Dermis microvascular lymphatic vessel endothelial cell (primary cell): ENCODE measurements at regions not wholly inside any gene's neighbourhood (a gene's known extent, or its start where the extent isn't known, plus 50 kb on each side); places are given as distances from the start of the nearest gene placed in this dataset.

Experiments
- DNase-seq, 2 donors: peaks; one replicate each; pipeline versions ENCODE4 v3.0.0 to v3.0.0-alpha.2; 2010; ENCODE audit warnings: low read depth in 2 of 2

DNA sequence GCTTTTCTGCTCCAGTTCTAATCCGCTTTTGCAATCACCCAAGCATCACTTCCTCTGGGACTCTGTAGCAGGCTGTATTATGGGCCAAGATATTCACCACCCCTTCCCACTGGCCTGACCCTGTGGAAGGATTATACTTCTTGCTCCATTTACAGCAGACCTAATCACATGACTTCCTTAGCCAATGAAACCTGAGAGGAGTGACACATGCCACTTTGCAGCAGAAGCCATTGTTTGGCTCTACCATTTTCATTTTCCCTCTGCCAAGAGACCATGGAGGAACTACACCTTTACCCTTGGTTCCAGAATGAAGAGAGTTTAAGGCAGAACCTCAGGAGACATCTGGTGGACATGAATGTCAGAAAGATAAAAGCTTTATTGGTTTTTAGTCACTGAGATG lies 134.9 kb upstream of the HSD17B12 start:
- no peak for DNase-seq

DNA sequence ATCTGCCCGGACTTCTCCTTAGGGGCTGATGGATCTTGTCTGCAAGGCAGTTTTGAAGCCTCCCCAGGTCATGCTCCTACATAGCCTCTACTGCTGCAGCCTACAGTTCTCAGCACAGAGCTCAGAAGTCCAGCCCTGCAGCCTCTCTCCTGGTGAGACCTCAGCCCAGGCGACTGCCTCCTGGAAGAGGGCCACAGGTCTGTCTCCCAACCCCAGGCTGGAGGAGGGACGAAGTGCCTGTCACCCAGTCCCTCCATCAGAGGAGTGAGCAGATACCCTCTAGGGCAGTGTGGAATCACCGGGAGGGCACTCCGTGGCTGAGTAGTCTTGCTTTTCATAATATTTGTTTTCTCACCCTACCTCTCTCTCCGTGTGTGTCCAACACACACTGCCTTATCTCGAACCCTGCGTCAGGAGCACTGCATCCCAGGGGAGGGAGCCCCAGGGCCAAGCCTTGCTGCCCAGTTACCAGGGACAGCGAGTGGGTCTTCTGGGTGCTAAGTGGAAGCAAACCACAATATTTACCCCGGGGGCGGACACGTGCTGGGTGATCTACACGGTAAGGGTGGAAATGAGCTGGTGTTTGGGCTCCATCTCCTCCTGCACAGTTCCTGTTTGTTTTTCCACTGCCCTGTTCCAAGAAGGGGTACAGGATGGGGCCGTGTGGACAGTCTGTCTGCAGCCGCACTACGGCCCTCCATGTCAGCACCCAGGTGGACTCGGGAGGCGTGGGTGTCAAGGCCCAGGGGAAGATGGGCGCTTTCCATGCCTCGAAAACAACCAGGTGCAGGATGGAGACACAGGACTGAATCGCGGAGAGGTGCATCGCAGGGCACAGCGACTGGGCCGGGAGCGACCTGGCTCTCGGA lies 133.7 kb upstream of the HSD17B12 start:
- DNase-seq = no peak

DNA sequence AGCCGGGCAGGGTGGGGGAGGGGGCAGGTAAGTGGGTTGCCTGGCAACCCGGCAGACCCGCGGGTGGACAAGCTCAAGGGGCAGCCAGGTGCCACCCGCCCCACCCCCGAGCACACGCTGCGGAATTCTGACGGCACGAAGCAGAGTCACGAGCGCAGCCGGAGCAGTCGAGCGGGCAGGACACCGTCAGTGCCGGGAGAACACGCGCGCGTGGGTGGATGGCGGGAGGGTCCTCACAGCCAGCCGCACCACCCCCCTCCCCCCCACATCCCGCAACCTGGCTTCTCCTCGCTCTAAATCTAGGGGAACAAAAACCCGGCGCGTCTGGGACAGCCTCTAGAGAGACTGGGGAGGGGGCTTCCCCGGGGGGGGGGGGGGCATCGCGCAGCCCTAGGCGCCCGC lies 133.1 kb upstream of the HSD17B12 start:
- no peak for DNase-seq

DNA sequence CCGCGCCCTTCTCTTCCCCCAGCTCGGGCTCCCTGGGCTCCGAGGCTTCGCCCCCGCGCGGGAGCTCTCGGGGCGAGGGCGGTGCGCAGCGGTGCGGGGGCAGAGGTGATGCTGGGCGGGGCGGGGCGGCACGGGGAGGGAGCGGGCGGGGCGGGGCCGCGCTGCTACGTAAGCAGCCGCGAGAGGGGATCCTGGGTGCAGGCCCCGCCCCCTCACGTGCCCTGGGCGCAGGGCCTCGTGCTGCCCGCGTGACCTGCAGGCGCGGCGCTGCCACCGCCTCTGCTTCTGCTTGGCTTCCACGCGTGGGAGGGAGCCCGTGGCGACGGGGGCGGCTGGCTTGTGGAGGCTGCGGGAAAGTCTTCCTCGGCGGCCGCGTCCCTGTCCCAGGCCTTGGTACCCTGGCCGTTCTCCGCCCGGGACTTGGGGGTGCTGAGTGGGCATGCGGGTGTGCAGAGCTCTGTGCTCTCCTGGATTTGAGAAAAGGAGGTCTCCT lies 132.6 kb upstream of the HSD17B12 start:
- DNase-seq = no peak

DNA sequence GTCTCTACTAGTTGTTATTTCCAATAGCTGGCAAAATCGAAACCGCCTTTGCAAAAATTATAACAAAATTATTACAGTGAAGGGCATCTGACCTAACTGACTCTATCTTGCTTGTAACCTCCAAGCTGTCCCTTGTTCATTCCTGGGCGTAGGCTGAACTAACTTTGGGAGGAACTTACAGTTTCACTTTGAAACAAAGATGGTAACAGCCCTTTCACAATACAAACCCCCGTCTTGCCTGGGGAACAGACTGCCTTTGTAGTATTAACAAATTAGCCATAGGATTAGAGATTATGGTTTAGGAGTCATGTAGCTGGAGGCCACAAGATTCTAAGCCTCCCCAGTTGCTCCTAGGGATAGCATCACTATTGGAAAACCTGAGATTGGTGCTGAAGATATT lies 131.6 kb upstream of the HSD17B12 start:
- no peak for DNase-seq

DNA sequence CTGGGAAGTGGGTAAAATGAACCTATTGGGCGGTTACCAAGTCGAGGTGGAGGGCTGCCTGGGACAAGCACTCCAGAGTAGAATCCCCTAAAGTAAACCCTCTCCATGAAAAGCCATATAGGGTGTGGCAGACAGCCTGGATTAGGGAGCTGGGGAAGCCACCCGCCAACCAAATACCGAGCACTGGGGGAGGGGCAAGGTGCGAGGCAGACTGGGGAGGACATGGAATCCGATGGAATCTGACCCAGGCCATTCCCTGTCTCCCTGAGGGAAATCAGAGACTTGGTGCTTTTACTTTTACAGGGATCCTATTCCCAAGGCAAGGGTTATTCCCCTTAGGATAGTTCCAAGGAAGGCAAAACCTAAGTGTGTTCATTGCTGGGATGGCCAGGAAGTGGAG lies 130.9 kb upstream of the HSD17B12 start:
- no peak for DNase-seq

DNA sequence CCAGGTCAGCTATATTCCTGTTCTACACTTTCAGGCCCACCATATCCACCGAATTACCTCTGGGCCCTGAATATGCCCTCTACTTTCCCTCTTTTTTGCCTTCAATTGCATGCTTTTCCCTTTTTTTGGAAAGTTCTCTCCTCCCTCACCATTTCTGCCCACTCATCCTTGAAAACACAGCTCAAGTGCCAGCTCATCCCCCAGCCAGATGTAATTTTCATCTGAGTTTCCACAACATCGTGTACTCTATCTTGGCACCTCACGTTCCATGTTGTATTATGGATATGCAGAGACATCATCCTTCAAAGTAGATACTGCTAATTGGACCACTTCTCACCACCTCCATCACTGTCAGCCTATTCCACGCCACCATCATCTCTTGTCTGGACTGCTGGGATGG lies 129.8 kb upstream of the HSD17B12 start:
- no peak for DNase-seq

DNA sequence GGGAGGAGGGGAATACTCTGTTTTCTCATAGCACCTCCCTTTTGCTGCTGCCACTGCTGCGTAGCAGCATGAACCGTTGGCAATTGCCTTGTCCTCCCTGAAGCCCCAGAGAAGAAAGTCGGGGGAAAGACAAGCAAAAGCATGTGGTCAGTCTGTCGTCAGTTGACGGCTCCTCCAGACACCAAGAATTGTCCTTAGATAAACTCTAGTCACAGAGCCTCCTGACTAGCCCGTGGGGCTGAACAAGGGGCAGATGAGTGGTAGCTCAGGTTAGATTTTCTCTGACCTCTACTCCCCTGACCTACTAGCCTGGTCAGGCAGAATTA lies 126.4 kb upstream of the HSD17B12 start:
- DNase-seq = no peak

DNA sequence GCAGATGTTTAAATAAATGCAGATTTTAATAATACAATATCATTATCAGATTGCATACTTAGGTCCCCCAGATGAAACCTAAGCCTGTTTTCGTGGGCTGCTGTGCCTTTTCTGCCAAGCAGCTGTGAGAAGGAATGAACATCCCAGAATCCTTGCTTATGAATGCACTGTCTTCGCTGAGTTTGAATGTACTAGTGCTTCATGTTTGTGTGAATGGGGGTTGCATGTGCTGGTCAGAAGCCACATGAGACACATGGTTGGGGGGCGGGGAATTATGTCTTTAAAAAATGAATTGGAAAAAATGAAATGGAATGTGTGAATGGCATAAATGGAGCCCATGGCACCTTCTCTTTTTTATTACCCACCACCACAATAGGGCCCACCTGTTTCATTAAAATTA lies 125.4 kb upstream of the HSD17B12 start:
- no peak for DNase-seq

DNA sequence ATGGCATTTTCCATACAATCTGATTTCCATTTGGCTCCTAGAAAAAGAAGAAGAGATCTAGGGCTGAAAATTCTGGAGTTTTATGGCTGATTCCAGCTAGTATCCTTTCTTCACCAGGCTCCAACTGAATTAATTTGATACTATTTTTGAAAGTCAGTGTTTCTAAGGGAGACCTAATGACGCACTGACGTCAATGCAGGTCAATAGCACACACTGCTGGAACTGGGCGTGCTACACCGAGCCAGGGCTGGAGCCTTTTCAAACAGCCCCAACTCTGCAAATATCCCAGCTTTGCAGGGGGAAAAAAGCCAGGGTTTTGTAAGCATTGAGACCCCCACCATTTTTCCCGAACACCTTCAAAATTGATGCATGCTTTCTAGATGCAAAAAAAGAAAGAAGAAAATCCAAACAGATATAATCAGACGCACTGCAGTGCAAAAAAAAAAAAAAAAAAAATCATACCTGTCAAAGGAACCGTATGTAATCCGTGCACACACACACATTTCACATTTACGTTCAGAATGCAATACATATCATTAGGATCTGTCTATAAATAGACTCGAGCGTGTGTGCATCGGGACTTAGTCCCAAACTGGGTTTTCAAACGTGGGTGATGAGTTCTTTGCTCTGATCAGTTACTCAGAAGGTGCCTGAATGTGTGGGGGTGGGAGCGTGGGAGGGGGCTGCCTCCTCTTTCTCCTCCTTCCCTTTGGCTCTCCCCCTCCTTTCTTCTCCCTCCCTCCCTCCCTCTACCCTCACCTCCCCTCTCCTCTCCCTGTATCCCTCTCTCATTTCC lies 124.5 kb upstream of the HSD17B12 start:
- DNase-seq = no peak

DNA sequence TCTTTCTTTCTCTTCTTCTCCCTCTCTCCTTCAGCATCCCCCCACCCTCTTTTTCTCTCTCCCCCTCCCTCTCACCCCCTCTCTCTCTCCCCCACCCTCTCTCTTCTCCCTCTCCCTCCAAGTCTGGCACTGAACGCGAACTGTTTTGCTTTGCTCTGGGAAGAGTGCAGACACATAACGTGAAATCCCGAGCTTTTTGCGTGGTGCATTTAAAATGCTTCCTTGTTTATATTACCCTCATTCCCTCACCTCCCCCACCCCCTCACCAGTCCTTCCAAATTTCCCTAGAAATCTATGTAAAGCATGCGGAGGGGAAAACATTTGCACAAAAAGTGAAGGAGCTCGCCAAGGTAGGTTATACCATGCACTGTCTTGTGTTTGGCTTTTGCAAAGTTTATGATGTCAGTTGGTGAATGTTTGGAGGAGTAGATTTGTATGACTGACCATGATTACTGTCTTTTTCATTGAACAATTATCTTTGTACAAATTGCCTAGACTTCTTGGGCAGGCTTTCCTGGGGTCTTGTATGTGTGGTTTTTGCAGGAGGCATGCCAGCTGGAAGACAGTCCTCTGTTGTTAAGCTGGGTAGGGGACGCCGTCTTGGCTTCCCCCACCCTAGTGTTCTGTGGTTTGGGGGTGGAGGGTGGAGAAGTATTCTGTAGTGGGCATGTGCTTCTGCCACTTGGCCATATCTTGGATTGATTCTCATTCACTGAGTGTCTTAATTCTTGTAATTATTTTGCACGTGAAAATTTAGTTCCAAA lies 123.7 kb upstream of the HSD17B12 start:
- no peak for DNase-seq

DNA sequence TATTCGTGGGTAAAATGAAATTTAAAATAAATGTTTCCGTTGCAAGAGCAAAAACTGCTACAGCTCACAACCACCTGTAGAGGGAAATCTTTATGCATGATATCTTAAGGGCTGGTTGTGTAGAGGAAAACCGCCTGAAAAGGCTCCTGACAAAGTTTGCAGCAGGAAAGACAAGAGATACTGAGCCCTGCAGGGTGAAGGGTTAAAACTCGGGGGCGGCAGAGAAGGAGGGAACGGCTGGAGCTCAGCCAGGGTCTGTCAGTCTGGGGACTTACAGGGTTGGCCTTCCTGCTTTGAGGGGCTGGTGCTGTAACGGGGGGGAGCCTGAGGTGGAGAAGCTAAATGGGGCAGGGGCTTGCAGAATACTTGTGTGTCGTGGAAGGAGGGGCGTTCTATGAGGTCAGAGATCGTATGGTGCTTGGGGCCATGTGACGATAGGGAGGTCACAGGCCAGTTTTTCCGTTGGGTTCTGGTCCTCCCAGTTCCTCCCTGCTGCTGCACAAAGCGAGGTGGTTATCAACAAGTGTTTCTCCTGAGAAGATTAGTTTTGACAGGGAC lies 122.9 kb upstream of the HSD17B12 start:
- no peak for DNase-seq

DNA sequence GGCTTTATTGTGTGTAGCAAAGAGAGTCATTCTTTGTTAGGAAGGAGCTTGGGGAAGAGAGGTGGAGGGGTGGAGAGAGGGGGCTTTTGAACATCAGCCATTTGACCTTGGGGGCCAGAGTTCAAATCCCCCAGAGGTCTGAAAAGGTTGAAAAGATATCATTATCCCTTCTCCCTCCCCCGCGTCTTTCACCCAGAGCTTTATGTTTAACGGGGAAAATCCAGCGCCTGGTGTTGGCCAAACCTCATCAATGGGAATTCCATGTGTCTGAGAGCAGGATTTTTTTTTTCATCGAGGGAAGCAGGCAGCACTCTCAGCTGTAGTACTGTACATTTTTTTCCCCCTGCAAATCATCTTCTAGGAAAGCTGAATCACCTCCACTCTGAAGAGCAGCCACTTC lies 122.4 kb upstream of the HSD17B12 start:
- DNase-seq = no peak

DNA sequence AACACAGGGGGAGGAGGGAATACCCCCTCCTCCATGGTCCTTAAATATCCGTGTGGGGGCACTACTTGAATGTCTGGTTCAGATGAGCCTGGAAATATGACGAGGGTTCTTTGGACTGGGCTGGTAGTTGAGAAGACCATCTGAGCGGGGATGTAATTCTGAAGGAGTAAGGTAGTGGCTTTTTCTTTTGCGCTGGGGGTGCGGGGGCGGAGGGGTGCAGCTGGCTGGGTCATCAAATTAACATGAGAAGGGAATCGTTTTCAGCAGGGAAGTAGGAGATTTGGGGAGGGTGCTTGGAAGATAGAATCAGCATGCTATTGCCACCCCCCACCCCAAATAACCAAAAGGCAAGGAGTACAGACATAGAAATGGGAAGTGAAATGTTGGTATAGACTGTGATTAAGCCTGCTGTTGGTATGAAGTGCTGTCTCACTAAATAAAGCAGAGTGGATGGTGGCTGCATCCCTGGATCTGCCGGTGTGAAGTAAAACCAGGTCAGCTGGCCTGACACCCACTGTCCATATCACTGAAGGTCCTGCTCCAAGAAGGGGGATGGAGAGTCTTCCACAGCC lies 121.9 kb upstream of the HSD17B12 start:
- DNase-seq = no peak

DNA sequence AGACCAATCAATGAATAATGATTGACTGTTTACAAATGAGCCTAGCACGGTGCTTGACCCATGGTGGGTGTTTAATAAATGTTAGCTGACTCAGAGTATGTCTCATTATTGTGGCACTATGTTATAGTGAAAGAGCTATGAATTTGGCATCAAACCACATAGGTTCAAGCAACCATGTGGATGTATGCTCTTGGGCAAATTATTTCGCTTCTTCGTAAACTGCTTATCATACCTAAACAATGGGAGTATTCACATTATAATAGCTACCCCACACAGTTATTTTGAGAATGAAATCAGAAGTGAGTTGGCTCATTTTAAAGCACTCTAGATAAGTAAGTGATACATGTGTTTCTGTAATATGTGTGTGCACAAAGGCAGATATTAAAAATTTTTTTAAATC lies 118.7 kb upstream of the HSD17B12 start:
- DNase-seq = no peak

DNA sequence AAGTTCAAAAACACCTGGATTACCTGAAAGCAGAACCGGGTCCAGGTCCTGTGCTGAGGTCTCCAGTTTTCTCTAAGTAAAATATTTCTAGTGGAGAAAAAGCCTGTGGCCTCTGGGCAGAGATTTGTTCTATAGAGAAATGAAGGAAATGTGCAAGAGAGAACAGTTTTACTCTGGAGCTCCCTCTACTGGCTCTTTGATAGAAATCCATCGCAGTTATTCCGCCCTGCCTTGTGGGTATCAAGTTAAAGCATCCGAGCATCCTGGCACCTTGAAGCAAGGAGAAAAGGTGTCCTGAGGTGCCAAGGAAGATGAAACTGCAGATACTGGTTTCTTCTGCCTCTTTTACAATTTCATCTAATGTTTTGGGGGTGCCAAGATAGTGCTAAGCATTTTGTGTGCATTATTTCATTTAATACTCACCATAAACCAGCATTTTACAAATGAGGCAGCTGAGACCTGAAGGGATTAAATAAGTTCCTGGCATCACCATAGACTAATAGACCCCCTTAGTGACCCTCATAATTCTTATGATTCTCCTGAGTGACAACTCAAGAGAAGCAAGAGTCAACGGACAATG lies 113.1 kb upstream of the HSD17B12 start:
- DNase-seq = peak; percentile 27 to 60

DNA sequence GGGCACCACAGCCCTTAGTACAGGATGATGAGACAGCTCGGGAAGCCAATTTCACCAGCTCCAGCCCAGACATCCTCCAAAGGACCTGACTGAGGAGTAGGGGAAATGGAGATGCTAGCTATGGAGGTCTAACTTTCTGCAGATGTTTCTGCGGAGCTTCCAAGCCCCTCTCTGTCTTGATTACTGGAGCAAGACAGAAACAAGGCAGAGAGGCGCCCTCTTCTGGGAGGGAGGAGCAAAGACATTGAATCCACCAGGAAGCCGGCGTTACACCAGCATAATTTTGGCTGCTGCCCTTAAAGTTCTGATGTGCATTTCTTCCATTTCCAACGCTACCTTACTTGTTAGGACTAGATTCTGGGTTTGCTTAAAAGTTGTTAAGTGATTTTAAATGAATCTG lies 107.3 kb upstream of the HSD17B12 start:
- no peak for DNase-seq

DNA sequence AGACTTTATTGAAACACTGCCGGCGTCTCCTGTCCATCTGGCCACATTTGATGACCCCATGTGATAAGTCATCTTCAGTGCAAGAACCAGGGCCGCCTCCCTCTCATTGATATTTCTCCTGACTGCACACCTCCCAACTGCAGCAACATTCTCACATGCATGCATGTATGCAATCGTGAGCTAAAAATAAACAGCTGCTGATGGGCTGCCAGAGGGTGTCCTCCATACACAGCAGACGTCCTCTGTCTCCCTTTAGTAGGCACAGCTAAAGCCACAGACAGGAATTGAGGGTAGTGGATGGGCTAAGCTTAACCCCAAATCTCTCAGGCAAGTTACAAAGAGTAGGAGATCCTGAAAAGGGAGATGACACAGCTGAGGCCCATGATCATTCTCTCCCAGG lies 106.7 kb upstream of the HSD17B12 start:
- DNase-seq = no peak

DNA sequence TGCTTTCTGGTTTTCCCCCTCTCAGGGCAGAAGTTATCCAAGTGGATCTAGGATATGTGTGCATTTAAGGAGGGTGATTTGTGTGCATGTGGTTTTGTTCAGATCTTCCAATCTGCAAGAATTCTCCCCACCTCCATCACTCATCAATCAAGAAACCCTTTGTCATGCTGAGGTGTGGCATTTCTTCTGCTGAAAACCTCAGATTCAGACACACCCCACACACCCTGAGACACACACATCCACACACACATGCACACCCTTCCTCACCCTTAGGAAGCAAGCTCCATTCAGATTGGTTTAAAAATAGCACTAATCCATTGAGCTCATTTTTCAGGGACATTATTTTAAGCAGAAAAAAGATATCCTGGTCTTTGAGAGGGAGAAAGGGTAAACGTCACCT lies 106.1 kb upstream of the HSD17B12 start:
- no peak for DNase-seq

DNA sequence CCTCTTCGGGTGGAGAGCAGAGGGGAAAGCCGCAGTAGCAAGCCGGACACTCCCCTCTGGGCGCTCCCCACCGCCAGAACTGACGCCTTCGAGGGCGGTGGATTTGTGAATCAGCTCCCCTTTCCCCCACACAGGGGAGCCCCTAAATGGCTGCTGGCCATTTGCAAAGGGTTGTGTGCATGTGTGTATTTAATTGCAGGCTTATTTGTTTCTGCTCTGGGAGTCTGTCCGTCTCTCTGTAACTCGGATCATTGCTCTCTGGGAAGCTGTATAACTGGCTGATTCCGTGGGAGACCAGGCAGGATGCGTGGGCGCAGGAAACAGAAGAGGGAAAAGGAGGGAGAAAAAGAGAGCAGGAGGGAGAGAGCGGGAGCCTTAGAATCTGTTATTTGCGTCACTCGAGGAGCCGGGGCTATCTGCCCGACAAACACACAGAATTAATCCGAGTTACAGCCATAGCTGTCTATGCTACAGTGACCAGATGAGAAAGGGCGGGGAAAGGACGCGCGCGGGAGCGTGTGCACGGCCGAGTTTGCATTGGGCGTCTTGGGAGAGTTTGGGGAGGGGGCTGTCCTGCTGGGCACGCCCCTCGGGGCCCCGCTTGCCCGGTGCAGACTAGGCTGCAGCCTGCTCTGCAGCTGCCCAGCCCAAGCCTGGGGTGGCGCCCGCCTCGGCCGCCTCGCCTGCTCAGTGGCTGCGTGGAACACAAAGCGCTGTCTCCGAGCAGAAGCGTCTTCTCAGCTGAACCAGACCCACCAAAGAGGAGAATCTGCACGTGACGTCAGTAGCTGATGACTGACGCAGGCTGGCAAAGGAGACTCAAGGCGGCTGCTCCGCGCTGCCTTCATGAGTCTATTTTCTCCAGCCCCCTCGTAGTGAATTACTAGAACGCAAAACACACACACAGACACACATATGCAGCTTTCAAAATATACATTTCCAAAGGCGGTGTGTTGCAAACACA lies 105.3 kb upstream of the HSD17B12 start:
- DNase-seq = peak in 1 of 2 donors; percentile 10
